GM19328 (cell line): ENCODE measurements at regions not wholly inside any gene's neighbourhood (a gene's known extent, or its start where the extent isn't known, plus 50 kb on each side); places are given as distances from the start of the nearest gene placed in this dataset.
A peak's percentile ranks its signal among the peaks of the same experiment; 100 is the strongest.
"Not testable (repeated sequence)": the region's sequence is repeated elsewhere in the genome, so short reads cannot be mapped to it uniquely, and the experiment has no call there.

Experiments used
- ATAC-seq: cut with Tn5 transposase; IDR thresholded peaks from one replicate; pipeline ENCODE4 v1.9.1; 2021; ENCODE audit warnings: mild to moderate bottlenecking, moderate library complexity; ENCODE audit not compliant: unreplicated experiment

DNA sequence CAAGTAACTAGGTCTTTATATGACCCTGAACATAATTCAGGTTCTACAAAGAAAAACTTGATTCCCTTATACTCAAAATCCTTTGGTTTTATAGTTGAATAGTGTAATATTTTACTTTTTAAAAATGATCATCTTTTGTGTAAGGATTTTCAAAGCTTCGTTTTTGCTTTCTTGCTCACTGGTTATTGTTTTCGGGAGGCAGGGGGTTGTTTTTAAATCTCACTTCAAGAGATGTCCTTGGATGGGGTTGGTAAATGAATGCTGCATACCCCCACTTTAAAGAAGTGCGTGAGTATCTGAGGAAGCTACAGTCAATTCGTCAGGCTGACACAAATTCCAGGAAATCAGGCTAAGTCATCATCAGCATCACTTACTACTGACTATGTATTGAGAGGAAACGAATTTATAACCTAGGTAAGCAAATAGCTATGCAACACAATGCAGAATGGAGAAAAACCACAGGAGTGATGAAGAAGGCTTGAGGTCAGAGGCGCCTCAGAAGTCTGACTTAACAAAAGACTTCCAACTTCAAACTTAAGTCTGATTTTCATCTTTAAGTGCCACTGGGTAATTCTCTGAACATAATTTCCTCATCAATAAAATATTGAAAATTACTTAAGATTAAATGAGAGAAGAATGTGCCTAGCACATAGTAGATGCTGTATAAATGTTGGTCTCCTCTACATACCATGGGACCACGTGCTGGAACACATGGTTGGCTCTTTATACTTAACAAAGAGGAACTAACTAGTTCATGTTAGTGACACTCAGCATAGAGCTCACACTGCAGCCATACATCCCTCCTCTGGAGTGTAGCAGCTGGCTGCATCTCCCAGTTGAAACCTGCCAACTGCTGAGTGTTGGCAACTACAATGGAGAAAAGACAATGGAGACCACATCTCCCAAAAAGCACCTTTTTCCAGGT lies 106.0 kb upstream of the KIF2A start:
- no peak for ATAC-seq

DNA sequence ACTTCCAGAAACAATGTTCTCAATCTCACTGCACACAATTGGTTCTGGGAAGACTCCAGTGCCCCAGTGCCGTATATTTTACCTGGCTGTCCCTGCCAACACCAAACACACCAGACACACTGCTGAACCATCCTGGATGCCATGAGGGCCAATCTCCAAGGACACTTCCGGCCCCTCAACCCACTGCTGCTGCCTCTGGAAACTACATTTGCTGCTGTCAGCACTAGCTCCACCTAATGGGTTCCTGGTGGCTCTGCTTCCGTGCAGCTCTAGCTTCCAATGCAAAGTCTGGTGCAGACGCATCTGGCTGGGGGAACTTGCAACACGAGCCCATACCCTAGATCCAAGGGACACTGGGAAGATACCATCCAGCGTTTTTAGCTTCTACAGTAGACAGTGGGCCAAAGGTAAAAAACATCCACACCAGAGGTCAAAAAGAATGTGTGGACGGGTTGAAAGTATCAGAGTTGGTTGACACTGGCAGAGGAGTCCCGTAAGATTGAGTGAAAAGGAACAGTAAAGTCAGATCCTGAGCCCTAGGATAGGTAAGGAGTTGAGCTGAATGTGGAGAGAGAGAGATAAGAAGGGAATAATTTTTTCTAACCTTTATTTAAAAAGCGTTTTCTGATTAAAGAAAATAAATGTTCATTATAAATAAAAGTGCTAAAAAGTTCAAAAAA lies 99.7 kb upstream of the KIF2A start:
- no peak for ATAC-seq

DNA sequence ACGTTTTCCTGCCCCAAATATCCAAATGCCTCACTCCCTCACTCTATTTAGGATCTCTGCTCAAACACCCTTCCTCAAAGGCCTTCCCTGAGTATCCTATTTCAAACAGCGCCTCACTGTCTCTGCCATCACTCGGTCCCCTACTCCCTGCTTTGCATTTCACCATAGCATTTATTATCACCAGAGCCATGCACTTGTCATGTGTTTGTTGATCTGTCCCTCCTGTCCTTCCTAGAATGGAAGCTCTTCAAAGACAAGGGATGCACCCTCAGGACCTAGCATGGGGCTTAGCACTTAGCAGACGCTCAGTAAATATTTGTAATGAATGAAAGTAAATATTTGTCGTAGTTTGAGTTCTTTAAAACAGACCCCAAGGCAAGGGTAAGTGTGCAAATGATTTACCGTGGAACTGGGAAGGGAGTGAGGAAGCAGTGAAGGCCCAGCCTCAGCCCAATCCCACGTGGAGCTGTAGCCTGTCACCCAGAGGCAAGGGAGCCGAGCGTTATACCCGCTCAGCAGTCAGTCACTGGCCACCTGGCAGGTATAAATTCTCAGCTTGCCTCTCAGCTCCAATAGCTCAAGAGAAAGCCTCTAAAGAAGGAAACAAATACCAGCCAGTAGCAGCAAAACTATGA lies 97.7 kb upstream of the KIF2A start:
- no peak for ATAC-seq

DNA sequence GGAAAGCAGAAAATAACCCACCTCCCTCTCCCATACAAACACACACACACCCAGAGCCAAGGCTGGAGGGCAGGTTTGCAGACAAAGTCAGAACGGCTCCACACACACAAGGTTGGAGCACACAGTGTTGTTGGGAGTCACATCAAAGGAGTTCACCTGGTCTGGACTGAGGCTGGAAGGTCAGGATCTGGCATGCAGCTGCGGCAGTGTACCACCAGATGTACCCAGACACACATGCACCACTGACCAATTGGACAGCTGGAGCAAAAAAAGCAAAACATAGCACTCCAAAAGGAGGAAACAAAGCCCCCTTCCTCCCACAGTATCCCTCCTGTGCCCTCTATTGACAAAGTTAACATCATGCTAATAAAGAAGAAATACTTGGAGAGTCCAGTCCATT lies 94.6 kb upstream of the KIF2A start:
- ATAC-seq: no peak

DNA sequence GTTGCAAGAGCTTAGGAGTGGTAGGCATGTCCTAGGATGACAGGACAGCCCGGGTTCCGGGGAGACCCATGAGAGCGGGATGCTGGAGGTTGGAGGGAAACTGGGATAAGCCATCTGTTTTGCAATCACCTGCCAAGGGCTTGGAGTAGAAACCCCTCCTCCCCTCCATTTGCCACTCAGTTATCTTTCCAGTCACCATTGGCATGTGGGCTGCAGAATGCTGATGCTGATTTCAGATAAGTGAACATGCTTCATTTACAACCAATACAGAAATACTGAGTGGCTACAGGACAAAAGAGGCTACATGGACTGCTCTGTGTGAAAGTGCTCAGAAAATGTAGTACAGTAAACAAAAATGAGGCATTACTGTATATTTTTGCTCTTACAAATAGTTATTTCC lies 93.4 kb upstream of the KIF2A start:
- no peak for ATAC-seq

DNA sequence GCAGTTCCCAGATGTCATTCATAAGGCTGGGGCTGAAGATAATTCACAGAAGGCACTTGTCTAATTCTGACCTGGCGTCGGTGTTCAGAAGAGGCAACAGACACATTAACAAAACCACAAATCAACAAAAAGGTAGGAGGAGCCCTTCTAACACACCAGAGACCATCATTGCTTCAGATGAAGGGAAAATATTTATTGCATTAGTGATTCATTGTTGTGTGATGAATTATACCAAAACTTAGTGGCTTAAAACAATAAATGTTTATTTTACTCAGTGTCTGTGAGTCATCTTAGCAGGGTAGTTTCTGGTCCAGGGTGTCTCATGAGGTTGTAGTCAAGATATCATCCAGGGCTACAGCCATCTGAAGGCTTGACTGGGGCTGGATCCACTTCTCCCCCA lies 91.3 kb upstream of the KIF2A start:
- no peak for ATAC-seq

DNA sequence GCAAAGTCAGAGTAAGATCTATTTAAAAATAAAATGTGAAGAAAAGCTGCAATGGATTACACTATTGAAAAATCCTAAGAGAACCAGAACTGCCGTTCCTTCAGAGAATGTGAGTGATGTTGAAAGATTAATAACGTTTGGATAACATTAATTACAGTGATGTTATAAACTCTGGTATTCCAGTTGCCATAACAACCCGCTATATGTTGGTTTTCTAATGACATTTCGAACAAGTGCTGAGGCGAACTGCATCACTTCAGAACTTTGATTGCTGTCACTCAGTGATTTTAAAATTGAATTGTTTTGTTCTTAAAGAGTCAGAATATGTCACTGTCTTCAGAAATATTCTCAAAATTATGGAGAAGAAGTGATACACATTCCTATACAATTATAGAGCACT lies 89.4 kb upstream of the KIF2A start:
- not testable (repeated sequence) for ATAC-seq

DNA sequence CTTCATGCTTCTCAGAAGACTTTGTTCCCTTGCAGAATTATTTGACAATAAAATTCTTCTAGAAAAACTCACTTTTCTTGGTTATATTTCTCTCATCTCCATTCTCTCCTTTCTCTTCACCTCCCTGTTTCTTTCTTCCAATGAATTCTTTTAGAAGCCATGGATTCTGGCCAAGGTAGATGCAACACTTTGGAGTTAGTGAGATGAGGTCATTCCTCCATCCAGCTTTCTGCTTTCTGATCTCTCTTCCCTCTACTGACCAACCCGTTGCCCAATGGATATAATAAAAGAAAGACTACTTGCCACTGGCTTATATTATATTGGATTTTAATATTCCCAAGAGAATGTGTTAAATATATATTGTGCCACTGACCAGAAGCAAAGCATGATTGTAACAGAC lies 88.9 kb upstream of the KIF2A start:
- ATAC-seq: not testable (repeated sequence)

DNA sequence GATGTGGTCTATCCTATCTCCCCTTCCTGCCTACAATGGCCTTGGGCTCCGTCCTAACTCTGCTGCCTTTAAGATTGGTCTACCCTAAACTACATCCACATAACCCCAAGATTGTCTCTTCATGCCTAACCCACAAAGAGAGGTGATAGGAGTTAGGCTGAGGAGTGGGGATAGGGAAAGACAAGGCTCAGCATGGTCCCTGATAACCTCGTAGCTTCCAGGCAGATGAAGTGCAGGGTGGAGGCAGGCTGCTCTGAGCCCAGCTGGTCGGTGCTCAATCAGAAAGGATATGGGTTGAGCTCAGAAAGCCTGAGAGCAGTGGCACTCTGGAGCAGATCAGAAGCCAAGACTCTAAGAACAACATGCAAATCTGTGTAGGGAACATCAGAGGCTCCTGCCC lies 87.1 kb upstream of the KIF2A start:
- ATAC-seq: not testable (repeated sequence)

DNA sequence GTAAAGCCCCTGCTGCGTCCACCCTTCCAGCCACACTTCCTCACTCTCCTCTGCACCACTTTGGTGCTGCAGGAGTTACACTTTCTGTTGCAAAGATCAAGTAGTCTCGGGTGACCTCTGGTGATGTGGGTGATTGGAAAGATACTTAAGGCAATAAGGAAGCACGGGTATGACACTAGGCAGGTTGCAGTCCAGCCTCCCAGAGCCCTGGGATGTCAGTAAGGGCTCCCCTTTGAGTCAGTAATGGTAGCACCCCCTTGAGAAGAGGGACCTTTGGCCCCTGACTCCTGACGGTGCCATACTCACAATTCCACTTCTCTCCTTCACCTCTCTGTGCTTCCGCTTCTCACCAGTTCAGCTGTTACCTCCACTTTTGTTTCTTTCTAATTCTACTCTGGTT lies 84.1 kb upstream of the KIF2A start:
- ATAC-seq: not testable (repeated sequence)

DNA sequence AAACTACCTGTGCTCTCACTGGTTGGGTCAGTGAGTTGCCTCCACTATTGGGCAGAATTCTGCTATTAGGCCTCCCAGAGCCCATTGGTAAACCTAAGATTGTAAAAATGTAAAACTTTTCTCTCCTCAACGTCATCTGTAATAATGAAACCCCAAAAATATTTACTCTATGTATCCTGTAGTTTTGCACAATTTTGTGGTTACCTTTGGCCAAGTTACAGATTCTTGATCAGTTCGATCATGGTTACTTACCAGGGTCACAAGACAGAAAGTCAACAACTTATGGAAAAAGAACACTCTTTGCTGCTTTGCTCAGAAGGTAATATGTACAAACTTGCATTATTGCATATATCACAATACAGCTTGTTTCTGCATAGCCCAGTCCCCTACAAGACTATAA lies 83.7 kb upstream of the KIF2A start:
- not testable (repeated sequence) for ATAC-seq

DNA sequence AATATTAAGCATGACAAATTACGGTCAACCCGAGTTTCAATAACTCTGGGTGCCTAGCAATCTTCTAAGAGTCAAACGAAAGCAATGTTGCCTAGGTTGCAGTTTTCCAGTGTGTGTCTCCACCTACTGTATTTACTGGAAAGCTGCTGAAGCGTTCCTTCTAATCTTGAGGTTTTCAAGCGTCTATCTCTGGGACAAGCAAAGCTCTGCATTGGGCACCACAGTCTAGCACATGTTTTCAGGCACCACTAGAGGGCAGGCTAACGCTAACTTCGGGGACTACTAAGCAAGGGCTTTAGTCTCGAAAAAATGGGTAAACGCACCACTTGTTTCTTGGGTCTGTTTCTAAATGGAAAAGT lies 82.7 kb upstream of the KIF2A start:
- ATAC-seq: peak; percentile 91

DNA sequence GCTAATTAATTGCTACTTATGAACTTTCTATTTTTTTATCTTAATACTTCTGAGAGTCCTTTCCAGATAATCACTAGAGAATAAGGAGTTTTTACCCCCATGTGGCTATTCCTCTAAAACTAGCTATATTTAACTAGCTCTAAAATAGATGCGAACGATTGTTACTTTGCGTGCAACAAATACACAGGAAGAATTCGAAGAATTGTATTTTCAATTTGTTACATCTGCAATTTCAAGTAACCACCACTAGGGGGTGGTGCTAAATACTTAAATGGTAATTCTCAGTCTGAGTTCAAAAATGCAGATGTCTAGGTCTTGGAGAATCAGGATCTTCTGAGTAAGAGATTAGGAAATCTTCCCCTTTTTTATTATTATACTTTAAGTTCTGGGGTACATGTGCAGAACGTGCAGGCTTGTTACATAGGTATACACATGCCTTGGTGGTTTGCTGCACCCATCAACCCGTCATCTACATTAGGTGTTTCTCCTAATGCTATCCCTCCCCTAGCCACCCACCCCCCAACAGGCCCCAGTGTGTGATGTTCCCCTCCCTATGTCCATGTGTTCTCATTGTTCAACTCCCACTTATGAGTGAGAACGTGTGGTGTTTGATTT lies 80.9 kb upstream of the KIF2A start:
- ATAC-seq: not testable (repeated sequence)

DNA sequence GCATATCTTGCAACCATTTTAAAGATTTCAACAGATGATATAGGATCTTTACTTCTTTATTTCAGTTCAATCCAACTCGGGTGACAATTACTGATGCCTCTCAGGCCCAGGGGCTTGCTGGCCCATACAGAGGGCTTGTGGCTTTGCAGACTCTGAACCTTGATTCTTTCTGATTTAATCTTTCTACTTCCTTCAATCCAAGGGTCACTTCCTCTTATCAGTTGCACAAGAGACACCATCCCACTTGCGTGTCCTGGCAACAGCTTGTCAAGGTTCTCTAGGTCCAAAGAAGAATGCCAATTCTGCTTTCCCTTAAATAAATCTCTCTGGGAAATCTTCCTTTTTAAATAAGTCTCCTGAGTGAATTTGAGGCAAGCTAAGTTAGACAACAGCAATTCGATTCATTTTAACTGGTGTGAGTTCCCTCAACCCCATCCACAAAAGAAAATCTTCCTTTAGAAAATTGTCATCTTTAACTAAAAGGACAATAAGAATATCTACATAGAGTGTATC lies 75.1 kb upstream of the KIF2A start:
- ATAC-seq: not testable (repeated sequence)

DNA sequence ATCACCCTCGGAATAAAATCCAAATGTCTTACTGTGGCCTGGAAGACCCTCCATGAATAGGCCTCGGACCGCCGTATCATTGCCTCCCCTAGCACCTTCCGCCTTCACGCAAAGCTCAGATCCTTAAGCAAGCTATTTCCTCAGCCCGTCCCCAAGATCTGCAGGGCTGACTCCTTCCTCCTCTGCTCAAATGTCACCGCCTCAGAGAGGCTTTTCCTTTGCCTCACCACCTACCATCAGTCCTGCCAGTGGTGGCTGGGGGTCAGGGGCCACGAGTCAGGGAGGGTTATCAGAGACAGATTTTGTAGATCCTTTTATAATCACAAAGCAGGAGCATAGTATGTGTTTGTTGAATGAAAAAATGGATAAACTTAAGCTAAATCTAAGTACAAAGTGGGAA lies 74.4 kb upstream of the KIF2A start:
- ATAC-seq: no peak

DNA sequence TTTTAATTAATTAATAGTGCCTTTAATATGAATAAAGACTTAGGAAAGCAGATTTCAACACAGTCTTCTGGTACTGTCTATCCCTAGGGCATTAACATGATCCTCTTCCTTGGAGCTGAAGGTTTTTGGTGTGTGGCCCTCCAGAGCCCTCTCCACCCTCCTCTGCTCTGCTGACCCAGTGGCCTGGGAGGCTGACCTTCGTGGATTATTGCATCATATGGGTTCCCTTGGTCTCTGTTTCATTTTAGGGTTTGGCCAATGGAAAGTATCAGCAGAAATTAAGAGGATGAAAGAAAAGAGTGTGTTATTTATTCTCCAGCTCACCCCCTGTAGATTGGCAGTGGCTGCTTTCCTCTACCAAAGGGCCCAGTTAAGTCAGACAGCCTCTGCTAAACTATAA lies 73.8 kb upstream of the KIF2A start:
- ATAC-seq: not testable (repeated sequence)

DNA sequence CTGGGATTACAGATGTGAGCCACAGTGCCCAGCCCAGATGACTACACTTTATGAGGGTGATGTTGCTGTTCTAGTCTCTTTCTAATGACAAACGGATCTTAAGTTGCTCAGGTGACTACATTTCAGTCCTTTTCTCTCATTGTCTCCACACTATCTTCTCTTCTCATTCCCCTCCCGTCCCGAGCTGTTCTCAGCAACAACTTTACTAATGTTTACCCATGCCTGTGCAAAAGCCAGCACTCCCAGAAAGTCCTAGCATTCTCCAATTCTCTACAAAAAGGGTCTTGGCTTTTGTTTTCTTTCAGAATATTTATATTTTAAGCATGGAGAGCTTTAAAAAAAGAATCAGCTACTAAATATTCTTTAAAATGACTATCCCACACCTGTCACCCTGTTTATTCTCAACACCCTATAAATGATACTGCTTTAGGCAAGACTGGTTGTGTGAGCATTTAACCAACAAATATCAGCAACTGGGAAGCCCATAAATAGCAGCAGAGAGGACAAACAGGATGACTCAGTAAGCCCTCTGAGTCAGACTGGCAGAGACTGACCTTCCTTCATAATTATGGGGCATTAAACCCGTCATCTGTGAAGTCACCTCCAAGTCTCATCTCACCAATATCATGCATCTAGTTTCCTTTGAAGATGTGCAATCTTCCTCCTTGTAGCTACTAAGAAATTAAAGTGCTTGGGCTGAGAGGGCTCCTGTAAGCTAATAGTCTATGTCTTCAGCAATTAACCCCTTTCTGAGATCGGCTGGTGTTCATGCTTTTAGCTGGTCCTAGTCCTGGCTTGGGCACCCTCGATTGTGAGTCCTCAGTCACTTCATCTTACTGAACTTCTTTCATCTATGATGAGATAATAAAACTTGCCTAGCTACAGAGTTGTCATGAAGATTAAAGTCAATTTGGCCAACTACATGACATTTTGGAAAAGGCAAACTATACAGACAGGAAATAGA lies 72.6 kb upstream of the KIF2A start:
- ATAC-seq: not testable (repeated sequence)

DNA sequence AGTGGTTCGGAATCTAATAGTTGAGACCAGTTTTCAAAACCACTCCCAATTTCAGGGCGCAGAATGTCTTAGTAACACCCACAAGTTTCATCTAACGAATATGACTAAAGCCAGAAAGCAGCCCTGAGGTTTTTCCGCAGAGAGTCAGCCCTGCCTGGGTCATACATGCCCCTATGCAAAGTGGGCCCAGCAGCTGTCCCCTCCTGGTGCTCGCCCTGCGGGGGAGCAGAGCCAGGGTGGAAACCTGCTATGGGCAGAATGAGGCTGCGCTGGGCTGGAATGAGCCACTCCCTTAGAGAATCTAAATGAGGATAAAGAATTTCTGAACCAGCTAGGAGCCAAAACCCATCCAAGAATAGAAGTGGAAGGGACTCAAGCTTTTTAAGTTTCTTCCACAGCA lies 69.4 kb upstream of the KIF2A start:
- ATAC-seq: peak; percentile 53

DNA sequence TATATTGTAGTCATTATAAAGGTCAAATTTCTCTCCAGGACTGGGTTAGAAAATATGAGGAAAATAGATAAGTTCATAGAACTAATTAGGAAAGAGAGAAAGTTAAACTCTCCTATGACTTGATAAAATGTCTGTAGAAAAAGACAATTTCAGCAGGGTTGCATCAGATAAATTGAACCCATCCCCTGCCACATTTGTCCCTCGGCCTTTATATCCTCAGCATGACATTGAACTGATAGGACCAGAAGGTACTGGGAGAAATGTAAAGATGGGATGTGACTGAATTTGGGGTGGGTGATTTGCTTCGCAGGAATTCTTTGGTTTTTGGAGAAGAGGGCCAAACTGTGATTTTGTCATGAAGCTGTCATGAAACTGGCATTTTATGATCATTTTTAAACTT lies 68.1 kb upstream of the KIF2A start:
- not testable (repeated sequence) for ATAC-seq

DNA sequence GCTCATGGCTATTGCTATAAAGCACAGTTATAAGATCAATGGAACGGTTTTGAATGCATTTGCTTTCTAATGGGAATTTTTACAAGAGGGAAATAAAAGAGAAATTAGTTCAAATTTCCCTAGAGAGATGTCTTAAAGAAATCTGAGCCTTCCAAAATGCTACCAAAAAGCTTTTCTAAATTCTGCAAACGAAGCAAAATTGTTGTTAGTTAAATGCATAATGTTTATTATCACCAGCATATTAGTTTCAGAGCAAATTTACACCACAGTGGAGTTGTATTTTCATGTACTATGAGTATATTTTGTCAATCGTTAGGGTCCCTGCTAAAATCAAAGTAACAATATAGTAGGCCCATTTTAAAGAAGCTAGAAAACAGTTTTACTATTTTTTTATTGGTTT lies 67.4 kb upstream of the KIF2A start:
- not testable (repeated sequence) for ATAC-seq
